DMS79 (cell line): ENCODE measurements at regions not wholly inside any gene's neighbourhood (a gene's known extent, or its start where the extent isn't known, plus 50 kb on each side); places are given as distances from the start of the nearest gene placed in this dataset.
"Not testable (repeated sequence)": the region's sequence is repeated elsewhere in the genome, so short reads cannot be mapped to it uniquely, and the experiment has no call there.

Experiments used
- DNase-seq: peaks from one replicate; lab custom pipeline; 2025; lab: John Stamatoyannopoulos, UW

DNA sequence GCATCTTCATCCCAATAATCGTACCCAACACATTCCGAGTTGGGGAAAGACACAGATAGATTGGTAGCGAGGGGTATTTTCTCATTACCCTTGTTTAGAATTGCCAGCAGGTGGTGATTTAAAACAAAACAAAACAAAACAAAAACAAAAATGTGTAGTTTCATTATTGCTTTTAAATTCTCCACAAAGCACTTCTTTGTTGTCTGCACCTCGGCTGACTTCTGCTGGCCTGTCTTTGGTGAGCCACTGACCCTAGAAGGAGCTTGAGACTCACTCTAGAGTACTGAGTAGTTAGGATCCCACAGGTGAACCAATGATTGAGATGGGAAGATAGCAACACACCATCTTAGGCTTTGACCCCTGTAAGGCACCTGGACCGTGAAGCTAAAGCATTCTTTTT is 105.4 kb upstream of the BET1 start:
- DNase-seq: no peak

DNA sequence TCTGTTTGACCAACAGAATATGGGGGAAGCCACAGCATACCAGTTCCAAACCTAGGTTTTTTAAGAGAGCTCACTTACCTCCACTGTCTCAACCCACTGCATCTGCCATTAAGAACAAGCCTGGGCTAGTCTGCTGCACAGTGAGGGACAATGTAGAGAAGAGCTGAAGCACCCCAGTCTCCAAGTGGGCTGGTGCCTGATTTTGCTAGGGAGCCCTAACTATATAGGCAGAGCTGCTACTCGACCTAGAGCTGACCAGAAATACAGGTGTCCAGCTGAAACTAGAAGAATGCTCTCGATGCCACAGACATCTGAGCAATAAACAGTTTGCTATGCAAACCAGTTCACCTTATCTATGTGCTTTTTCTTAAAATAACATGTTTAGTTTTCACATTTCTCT is 106.9 kb upstream of the BET1 start:
- no peak for DNase-seq

DNA sequence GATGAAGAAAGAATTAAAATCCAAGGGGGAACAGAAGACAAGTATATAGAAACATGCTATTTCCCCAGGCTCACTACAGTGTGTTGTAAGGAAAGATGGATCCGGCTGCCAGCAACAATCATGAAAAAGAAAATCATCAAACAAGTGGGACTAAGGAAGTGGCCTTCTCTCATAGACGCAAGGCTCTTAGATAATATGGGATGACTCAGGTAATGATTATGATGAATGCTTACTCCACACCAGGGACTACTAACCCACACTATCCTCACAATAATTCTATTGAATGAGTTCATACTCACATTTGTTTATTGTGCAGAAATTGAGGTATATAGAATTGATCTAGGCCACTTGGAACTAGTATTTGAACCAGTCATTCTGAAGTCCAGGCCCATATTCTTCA is 111.2 kb upstream of the BET1 start:
- no peak for DNase-seq

DNA sequence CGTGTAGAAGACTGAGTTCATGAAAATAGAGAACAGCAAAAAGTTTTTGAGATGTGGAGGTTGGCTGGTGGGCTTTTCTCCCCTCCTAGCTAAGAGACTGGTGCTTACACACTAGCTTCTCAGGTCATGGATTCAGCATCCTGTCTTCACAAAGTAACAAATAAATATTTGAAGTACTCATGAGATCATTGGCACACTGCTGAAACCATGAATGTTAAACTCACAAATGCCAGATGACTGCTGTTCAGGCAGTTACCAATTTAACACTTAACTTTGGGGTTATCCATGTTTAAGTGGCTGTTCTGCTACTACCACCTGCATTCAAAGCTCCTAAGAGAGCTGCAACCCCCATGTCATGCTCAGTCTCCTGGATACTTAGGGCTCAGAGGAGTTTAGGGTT is 119.0 kb upstream of the BET1 start:
- DNase-seq: no peak

DNA sequence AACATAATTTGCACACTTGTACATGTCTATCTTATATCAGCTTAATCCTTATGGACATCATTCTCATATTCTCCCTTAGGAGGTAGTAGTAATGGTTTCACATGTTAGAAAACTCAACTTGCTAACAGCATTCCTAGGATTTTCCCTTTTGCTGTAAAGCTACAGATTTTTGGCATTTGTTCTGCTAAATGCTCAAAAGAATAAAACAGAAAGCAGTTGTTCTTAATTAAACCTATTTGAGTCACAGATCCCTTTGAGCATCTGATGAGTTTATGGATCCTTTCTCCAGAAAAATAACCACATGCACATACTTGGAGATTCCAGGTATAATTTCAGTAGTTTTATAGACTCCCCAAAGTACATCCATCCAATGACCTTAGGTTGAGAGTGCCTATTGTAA is 122.9 kb upstream of the BET1 start:
- no peak for DNase-seq

DNA sequence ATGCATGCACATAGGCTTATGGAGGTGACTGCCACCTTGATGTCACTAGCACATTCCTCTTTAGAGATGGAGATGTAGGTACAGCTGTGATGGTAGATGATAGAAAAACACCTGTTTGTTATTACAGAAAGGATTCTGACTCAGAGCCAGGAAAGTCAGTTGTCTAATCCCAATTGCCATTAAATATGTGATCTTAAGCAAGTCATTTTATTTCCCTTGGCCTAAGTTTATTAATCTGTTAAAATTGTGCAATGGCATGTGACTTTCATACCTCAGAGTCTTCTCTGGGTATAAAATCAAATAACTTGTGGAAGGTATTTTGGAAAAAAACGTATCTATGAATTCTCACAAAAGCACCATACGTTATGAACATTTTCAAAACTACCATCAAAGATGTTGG is 123.9 kb upstream of the BET1 start:
- no peak for DNase-seq

DNA sequence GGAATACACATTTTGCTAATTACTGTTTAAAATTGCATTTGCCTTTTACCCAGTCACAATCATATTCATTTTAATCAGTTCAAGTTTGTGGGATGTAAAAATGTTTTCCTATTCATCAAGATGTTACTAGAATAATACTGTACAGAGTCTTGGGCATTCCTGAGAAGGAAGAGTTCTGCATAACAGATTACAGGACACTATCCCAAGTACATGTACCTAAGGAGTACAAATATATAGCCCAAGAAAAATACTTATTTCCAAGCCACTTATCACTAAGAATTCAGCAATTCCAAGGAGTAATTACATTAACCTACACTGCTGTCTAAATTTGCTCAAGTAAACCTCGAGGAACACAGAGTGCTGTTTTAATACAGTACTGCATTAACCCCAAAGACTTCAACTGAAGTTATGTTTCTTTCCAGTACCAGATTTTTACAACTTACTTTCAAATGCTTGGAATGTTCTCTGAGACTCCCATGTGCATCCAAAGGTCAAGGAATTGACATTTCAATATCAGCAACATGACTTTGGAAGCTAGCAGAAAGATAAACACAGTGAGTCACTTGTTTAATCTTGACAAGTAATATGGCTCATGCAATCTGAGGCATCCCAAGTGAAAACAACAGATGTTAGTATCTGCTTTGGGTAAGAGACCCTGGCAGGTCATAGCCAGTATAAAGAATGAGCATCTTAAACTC is 125.4 kb upstream of the BET1 start:
- DNase-seq: no peak

DNA sequence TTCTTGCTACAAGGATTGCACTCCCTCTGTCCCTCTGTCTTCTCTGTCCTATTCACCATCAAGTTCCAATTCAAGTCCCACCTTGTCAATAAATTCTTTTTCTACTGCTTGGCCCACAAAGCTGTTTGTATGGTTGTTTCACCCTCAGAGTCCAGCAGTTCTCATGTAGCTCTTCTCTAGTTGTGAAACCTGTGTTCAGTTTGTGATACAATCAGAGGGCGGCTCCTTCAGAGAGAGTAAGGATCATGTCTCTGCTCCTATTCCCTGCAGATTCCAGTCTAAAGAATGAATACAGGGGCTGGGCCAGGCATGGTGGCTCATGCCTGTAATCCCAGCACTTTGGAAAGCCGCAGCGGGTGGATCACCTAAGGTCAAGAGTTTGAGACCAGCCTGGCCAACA is 126.6 kb upstream of the BET1 start:
- DNase-seq: no peak

DNA sequence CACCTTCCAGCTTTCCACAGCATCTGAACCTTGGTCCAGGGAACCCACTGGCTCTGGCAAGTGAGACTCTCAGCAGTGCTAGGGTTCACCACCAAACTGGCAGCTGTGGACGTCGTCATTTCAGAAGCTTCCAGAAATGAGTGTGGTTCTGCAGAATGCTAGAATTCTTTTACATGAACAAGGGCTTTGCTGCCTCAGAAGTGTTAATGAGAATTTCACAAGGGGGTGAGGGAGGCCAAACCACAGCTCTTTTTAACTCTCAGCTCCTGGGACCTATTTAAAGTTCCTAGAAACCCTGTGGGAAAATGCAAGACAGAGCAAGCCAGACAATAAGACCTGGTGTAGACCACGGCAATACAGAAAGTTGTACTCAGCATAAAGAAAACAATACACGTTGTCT is 129.3 kb upstream of the BET1 start:
- no peak for DNase-seq

DNA sequence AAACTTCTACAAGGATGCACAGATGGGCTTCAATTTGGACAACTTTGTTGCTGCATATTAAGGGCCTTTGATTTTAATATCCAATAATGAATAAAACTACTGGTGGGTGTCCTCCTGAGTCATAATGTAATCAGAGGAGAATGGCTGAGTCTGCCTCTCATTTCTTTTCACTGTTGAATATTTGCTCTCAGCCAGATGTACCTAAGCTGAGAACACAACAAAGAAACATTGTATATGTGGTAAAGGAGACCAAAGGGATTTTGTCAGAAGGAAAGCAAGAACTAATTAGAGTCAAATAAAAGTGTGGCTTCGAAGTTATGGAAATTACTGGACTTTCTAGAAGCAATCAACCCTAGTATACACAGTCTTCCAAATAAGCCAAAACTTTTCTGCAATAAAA is 131.0 kb upstream of the BET1 start:
- DNase-seq: no peak

DNA sequence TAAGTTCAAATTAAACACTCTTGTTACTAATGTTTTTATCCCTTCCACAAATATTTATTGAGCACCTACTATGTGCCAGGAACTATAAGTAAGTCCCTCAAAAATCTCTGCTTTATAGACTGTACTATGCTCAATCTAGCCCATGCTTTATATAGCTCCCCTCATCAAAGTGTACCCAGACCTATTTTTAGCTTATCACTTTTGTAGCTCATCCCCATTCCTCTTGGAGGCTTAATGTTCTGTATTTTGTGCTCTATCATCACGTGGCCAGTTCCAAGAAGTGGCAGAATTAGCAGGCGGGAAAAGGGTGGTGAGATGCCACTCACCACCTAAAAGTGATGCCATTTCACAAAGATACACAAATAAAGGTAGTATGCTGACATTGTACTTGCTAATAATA is 138.1 kb upstream of the BET1 start:
- DNase-seq: no peak

DNA sequence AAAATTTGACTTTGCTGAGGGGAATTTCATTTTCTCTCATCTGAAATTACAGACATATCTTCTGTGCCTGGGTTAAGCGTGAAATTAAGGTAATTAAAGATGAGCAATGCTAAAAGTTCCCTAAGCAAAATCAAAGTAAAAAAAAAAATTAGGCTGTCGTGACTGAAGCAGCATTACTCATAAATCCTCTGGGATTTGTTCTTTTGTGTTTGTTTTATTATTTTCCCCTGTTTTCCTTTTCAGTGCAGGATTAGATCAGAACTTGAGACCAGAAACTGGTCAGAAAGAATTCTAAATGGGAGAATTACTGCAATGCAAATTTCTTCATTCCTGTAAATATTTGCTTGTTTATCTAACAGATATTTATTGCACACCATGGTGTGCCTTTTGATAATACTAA is 141.4 kb upstream of the BET1 start:
- DNase-seq: no peak

DNA sequence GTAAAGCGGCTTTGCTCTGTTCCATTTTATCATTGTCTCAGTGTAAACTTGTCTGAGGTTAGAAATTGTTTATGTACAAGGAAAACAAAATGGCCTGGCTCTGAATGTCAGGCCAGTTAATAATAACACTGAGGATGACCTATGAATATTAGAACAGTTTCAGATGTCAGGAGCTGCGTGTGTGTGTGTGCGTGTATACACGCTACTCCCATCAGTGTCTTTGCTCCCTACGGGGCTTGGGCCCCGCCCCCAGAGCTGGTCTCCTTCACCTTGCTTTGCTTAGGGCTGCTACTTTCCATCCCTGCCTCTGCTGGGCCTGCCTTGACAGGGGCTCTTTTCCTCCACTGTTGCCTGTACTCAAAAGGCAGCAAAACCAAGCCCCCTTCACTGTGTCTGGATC is 142.3 kb upstream of the BET1 start:
- no peak for DNase-seq

DNA sequence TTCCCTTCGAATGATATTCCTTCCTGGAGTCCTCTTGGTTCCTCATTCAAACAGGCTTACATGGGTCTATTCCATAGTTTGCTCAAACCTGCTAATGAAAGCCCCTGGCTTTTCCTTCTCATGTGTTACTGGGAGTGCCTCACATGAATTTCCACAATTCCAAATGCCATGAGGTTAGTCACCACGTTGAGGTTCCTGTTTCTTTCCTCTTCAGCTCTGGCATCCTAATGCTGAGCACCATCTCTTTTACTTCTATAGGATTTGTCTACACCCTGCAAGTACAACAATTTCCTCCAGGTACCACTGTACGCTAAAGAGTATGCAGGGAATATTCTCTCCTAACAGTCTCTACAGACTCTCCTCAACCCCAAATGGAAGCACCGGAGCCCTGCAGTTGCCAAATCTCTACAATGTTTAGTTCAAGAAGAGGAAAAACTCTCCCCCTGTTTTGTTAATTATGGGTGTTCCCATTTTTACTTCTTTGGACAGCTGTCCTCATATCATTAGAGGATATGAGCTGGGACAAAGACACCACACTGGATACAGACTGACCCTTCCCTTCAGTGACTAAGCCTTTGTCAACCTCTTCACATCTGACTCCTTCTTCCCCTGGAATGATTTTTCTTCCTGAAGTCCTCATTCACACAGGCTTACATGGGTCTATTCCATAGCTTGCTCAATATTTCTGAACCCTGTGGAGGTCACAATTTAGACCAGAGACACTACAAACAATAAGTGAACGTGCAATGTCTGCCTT is 145.8 kb upstream of the BET1 start:
- no peak for DNase-seq

DNA sequence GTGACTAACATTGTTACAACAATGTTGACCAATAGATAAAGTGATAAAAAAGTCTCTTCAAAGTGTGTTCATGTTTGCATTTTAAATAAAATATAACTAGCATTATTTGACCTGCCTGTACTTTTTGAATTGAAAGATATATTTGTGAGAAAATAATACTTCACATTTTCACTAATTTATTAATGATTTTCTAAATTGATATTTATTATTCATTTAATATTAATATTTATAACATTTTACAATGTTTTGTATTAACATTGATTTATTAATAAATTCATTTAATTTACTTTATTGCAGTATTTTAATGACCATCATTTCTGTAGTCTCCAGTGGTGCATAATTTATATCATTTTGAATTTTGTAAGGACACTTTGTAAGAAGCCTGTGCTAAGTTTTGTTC is 150.0 kb upstream of the BET1 start:
- no peak for DNase-seq

DNA sequence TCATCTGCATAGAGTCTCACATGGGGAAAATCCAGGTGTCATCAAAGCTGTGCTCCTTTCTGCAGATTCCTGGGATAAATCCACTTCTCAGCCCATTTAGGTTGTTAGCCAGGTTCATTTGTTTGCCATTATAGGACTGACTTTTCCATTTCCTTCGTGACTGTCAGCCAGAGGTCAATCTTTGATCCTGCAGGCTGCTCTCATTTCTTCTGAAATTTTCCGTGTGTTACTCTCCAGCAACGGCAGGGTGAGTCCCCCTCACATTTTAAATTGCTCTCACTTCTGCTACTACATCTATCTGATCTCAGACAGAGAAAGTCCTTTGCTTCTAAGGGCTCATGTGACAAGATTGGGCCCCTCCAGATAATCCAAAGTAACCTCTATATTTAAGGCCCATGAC is 150.7 kb upstream of the BET1 start:
- DNase-seq: no peak

DNA sequence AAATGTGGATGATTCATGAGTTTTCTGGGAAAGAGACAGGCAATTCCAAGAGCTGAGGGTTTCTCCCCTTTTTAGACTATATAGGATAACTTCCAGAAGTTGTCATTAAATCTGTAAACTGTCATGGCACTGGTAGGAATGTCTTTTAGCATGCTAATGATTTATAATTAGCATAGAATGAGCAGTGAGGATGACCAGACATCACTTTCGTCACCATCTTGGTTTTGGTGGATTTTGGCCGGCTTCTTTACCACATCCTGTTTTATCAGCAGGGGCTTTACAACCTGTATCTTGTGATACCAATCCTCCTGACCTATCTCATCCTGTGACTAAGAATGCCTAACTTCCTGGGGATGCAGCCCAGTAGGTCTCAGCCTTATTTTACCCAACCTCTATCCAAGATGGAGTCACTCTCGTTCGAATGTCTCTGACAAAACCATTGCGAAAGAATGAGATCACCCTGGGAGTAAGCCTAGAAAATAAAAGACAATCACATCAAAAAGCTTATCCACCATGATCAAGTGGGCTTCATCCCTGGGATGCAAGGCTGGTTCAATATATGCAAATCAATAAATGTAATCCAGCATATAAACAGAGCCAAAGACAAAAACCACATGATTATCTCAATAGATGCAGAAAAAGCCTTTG is 153.6 kb upstream of the BET1 start:
- DNase-seq: not testable (repeated sequence)

DNA sequence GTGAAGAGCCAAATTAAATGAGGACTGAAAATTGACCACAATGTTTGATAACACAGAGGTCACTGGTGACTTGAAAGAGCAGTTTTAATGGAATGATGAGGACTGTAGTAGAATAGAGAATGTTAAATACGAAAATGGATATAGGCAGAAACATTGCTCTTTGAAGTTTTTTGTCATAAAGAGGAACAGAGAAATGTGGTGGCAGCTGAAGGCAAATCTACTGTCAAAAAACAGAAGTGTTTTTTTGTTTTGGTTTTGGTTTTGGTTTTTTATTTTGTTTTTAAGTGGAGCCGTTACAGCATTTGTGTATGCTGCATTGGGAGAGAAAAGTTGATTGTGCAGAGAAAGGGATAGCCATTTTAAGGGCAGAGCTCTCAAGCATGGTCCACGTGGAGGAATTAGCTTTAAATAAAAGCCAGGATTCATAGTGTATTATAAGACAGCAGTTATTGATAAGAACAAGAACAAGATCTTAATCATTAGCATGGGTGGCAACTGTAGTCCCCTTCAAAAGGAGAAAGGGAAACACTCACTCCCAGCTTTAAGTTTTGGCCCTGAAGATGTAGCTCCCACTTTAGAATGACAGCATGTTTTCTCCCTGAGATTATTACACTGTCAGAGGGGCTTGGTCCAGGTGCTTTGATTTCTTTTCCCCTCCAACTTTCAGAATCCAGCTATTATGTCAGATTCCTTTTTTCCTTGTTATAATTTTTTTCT is 156.7 kb upstream of the BET1 start:
- DNase-seq: no peak

DNA sequence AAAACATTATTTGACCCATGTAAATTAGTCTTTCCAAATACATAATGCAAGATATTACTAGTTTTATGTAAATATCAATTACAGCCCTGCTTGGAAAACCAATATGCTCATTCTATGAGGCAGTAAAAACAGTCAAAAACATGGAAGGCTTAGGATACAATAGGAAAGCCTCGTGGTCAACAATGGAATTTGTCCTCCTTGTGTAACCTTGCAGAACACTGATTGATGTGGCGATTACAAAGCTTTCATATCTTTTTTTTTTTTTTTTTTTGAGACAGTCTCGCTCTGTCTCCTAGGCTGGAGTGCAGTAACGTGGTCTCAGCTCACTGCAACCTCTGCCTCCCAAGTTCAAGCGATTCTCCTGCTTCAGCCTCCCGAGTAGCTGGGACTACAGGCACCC is 157.3 kb upstream of the BET1 start:
- no peak for DNase-seq

DNA sequence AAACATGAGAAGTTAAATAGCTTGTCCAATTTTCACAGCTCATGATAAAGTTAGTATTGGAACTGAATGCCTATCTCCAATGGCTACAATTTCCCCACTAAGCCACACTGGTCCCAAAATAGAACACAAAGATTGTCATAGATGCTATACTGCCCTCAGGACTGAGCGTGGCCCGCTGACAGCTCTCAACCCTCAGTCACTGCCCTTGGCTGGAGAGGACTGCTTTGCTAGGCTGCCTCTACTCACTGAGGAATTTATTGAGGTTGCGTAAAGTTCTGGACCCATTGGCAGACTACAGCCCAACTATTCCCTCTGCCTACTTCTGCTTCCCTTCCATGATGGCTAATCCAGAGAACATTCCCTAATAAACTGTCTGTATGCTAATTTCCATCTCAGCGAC is 165.5 kb upstream of the BET1 start:
- DNase-seq: no peak

DNA sequence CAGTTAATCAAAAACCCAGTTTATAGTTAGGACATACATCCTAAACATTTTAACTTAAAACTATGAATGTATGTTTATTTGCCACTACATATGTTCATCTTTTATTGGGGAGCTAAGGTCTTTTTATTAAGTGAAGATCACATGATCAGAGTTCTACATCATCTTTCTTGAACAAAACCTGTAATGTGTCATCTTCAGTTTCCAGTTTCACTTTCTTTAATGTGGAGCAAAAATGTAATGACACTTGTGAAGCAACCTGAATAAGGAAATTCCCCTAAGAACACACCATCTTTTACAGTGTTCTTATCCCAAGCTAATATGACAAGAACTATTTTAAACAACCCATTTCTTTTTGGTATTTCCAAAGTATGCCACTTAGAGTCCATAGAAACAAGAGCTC is 166.7 kb upstream of the BET1 start:
- no peak for DNase-seq

DNA sequence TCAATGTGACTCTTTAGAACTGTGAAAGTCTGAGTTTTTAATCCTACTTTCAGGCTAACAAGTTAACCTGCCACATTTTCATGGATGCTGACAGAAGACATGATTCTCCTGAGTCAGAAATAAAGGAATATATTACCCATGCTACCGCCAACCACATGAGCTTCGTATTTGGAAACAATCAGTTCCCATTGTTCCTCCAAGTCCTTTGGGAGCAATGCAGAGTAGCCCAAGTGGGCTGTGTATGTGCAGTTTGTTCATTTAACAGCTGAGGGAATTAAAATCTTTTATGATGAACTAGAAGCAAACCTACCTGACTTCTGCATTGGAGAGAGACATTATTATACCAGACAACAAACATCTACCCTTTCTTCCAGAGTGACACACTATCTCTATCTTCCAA is 169.3 kb upstream of the BET1 start:
- DNase-seq: no peak

DNA sequence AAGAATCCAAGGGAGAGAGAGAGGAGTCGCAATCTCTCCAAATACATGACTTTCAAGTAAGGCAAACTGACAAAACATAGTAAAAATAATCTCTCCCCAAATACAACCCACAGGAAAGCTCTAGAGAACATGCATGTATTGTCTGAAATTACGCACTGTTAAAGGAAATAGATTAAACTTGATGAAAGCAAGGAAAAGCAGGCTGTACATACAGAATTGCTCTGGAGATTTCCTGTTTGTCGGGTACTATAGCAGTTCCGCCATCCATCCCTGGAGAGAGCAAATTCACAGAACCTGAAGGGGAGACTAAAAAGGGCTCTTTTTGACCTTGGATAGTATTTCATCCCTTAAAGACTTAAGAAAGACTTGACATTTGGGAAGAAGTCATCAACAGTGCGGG is 170.2 kb upstream of the BET1 start:
- DNase-seq: no peak
